K562 (cell line): ENCODE measurements at regions not wholly inside any gene's neighbourhood (a gene's known extent, or its start where the extent isn't known, plus 50 kb on each side); places are given as distances from the start of the nearest gene placed in this dataset.
A peak's percentile ranks its signal among the peaks of the same experiment; 100 is the strongest.

ENCODE experiments used
- ATAC-seq: fragments of 200-7000 bp; cut with Tn5 transposase; 3 replicates; pipeline ENCODE4 v1.9.1; 2020; ENCODE audit warnings: moderate library complexity
- BruUV-seq: library from RNA; stranded (reverse); fragments of 400-500 nt; replicated peaks from 2 replicates; lab custom pipeline; 2021; lab: Mats Ljungman, UMichigan
- CTCF ChIA-PET: fragments of 300-600 bp; formaldehyde crosslinking; extraction: SDS; loops from one replicate; lab custom pipeline; 2021; ENCODE audit warnings: low intra/inter-chr PET ratio; lab: Yijun Ruan, JAX
- POLR2A ChIA-PET: fragments of 300-600, 350-650 bp; sonication (Branson Sonifier 250); formaldehyde crosslinking; extraction: SDS; loops from one replicate; lab custom pipeline; 2021; ENCODE audit warnings: antibody characterized with exemption, inconsistent platforms; lab: Yijun Ruan, JAX
- DNase-seq, 4 experiments: peaks; one replicate each; pipeline versions ENCODE4 v3.0.0 to v3.0.0-alpha.2; 2011 to 2018; ENCODE audit warnings: low spot score in 3 of 4, mixed read lengths in 3 of 4; ENCODE audit errors: extremely low read depth in 1 of 4
- FAIRE-seq: peaks from 2 replicates; lab custom pipeline; 2011; peaks lifted over from hg19 to GRCh38; lab: Jason Lieb, UNC
- H2AFZ ChIP-seq: 2 replicates; pipeline ENCODE4 v1.6.0; 2011; ENCODE audit warnings: low read depth, low read length, control low read depth, inconsistent platforms
- H3K27ac ChIP-seq: fragments of 200-600 bp; 3 replicates; pipeline ENCODE4 v1.8.0; 2011; ENCODE audit warnings: low read depth, mild to moderate bottlenecking, control low read depth, inconsistent platforms, low read length, moderate library complexity, mixed read lengths; ENCODE audit errors: extremely low read depth
- H3K27me3 ChIP-seq, 2 experiments: fragments of 300-600 bp in 1 of 2; 2 replicates in 1 of 2; 3 replicates in 1 of 2; pipeline versions ENCODE4 v1.6.0 to v1.8.0; 2011; ENCODE audit warnings: inconsistent platforms in 2 of 2, low read length in 2 of 2, mild to moderate bottlenecking in 1 of 2, mixed read lengths in 1 of 2, moderate library complexity in 1 of 2; ENCODE audit not compliant: control insufficient read depth in 2 of 2, insufficient read depth in 2 of 2
- H3K36me3 ChIP-seq: fragments of 300-600 bp; 3 replicates; pipeline ENCODE4 v1.8.0; 2011; ENCODE audit warnings: mild to moderate bottlenecking, low read length, inconsistent platforms; ENCODE audit not compliant: control insufficient read depth, insufficient read depth
- H3K4me1 ChIP-seq, 2 experiments: fragments of 200-600 bp in 1 of 2; replicated peaks in 1 of 2; 2 replicates in 1 of 2; 3 replicates in 1 of 2; pipeline versions ENCODE4 v1.5.1 to v1.8.0; 2011; ENCODE audit warnings: inconsistent platforms in 2 of 2, low read length in 2 of 2, mild to moderate bottlenecking in 1 of 2, mixed read lengths in 1 of 2, moderate library complexity in 1 of 2; ENCODE audit not compliant: control insufficient read depth in 2 of 2, insufficient read depth in 2 of 2
- H3K4me2 ChIP-seq: 2 replicates; pipeline ENCODE4 v1.6.1; 2011; ENCODE audit warnings: low read length, control low read depth, inconsistent platforms, mixed read lengths; ENCODE audit not compliant: insufficient read depth
- H3K4me3 ChIP-seq: fragments of 200-600 bp; sonication (generic), shearing (Covaris generic); 2 replicates; pipeline ENCODE4 v1.5.1; 2016; ENCODE audit warnings: control low read depth, inconsistent platforms
- H3K79me2 ChIP-seq: fragments of 200-600 bp; 3 replicates; pipeline ENCODE4 v1.8.0; 2011; ENCODE audit warnings: low read length, inconsistent platforms; ENCODE audit not compliant: control insufficient read depth, insufficient read depth
- H3K9ac ChIP-seq, 2 experiments: 2 replicates each; pipeline versions ENCODE4 v1.6.0 to v1.6.1; 2011; ENCODE audit warnings: low read depth in 2 of 2, low read length in 2 of 2, control low read depth in 1 of 2, inconsistent platforms in 1 of 2, mild to moderate bottlenecking in 1 of 2, mixed read lengths in 1 of 2; ENCODE audit not compliant: insufficient read depth in 1 of 2
- H3K9me1 ChIP-seq: one replicate; pipeline ENCODE4 v1.6.0; 2011; ENCODE audit warnings: inconsistent platforms, mild to moderate bottlenecking, low read length, moderate library complexity; ENCODE audit not compliant: control insufficient read depth, insufficient read depth
- H3K9me3 ChIP-seq: replicated peaks from 2 replicates; pipeline ENCODE4 v1.5.1; 2011; ENCODE audit warnings: low read depth, low read length, inconsistent platforms; ENCODE audit not compliant: control insufficient read depth, insufficient read depth
- H4K20me1 ChIP-seq: replicated peaks from 2 replicates; pipeline ENCODE4 v1.6.1; 2011; ENCODE audit warnings: low read length, inconsistent platforms, mixed read lengths; ENCODE audit not compliant: control insufficient read depth, insufficient read depth
- C11orf30 ChIP-seq: fragments of 450-650 bp; IDR thresholded peaks from 2 replicates; pipeline ENCODE4 v1.6.1; 2016; ENCODE audit warnings: low read depth, mild to moderate bottlenecking
- ETS2 ChIP-seq: IDR thresholded peaks from 2 replicates; pipeline ENCODE4 v1.6.1; 2016; ENCODE audit warnings: borderline replicate concordance, missing genetic modification characterization, mild to moderate bottlenecking, moderate library complexity, missing compliant biosample characterization; ENCODE audit not compliant: poor library complexity, severe bottlenecking
- ETV1 ChIP-seq: fragments of 450-650 bp; conservative IDR thresholded peaks from 2 replicates; pipeline ENCODE4 v1.6.1; 2016; ENCODE audit warnings: missing genetic modification characterization, control low read depth, low read depth, missing compliant biosample characterization
- FOS ChIP-seq: IDR thresholded peaks from 3 replicates; pipeline ENCODE4 v1.6.1; 2011; ENCODE audit not compliant: insufficient read length; ENCODE audit errors: extremely low read depth
- MAFF ChIP-seq: IDR thresholded peaks from 2 replicates; pipeline ENCODE4 v1.6.1; 2012; ENCODE audit warnings: low read length, improper control_type of control experiment
- MAFK ChIP-seq: IDR thresholded peaks from 2 replicates; pipeline ENCODE4 v1.6.1; 2011; ENCODE audit warnings: low read length, improper control_type of control experiment
- PTRF ChIP-seq: fragments of 450-650 bp; IDR thresholded peaks from 2 replicates; pipeline ENCODE4 v1.6.1; 2016; ENCODE audit warnings: mild to moderate bottlenecking, missing genetic modification characterization, missing compliant biosample characterization
- TAF9B ChIP-seq: fragments of 450-650 bp; IDR thresholded peaks from 2 replicates; pipeline ENCODE4 v1.6.1; 2018; ENCODE audit warnings: mild to moderate bottlenecking; ENCODE audit not compliant: partially characterized antibody
- XRCC5 ChIP-seq: fragments of 200-400 bp; formaldehyde crosslinking; IDR thresholded peaks from 2 replicates; pipeline ENCODE4 v1.6.1; 2017; ENCODE audit warnings: low read depth, mild to moderate bottlenecking, low read length
- ZNF23 ChIP-seq: fragments of 250-450 bp; sonication (Bioruptor Pico); IDR thresholded peaks from 2 replicates; pipeline ENCODE4 v1.4.0; 2020; ENCODE audit warnings: mild to moderate bottlenecking
- ZNF316 ChIP-seq: fragments of 450-650 bp; IDR thresholded peaks from 2 replicates; pipeline ENCODE4 v1.6.1; 2016
- in situ Hi-C: fragments of 300-500 bp; cut with MboI; formaldehyde crosslinking; loops from 4 replicates; pipeline ENCODE4 v1.15.0; 2018; ENCODE audit warnings: inconsistent platforms, mixed read lengths
- intact Hi-C: fragments of 100-400 bp; cut with micrococcal nuclease; formaldehyde crosslinking; loops from 2 replicates; pipeline ENCODE4 v1.14.2; 2022

- Histone ChIP-seq H3K9me1 (no peaks in the 10 kb centered on the region), H3K27me3 (no peaks in the 10 kb centered on the region), H4K20me1 (no peaks in the 10 kb centered on the region), H3K9ac (no peak overlapping the region), H2AFZ (no peak overlapping the region), H3K9me3 (no peaks in the 10 kb centered on the region), H3K79me2 (no peaks in the 10 kb centered on the region), H3K4me3 (no peak overlapping the region), H3K36me3 (no peaks in the 10 kb centered on the region), H3K27ac (no peak overlapping the region), H3K4me2 (no peak overlapping the region), H3K4me1 (no peaks in the 10 kb centered on the region)
- CTCF ChIA-PET, result no interaction called here
- no TSS peak for BruUV-seq
- POLR2A ChIA-PET, result no interaction called here
- DNase-seq (no peak), FAIRE-seq (no peak), ATAC-seq (no peak)
- intact Hi-C loops (no loop called here), in situ Hi-C loops (no loop called here)
- TF ChIP-seq PTRF (tag) (no peak), ZNF23 (CRISPR knock-in tag) (no peak), C11orf30 (peak; percentile 21; the same call in 1 of the 2 replicates), ZNF316 (peak; percentile 28; the same call in 1 of the 2 replicates), ETS2 (tag) (no peak), MAFF (peak; percentile 3; the same call in 1 of the 2 replicates), XRCC5 (no peak), FOS (no peak), MAFK (peak; percentile 9; the same call in 1 of the 2 replicates), TAF9B (no peak), ETV1 (tag) (no peak)
Observed at GRCh38 chr6:91317984-91318383, 731.1 kb upstream of the MAP3K7 start.
